ENCODE measurements at regions not wholly inside any gene's neighbourhood (a gene's known extent, or its start where the extent isn't known, plus 50 kb on each side); places are given as distances from the start of the nearest gene placed in this dataset.

DNA sequence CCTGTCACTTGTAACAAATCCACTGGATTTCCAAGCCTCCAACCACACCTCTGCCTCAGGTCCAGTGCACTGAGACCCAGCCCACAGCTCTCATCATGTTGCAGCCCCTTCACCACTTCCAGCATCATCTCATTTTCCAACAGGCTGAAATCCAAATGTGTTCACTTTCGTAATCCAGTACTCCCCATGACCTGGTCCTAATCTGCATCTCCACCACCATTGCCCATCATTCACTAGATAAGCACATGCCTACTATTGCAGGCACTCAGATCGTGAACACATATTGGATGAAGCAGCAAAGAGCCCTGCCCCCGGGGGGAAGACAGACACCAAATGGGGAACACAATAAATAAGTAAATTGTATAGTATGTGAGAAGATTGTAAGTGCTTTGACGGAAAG, 76.1 kb upstream of the INSIG1 start:
- no peak overlapping the region for H3K4me3 Mint-ChIP-seq (ENCODE audit: unreplicated experiment)
- no peaks in the 10 kb centered on the region for H3K27me3 Mint-ChIP-seq (ENCODE audit: insufficient read depth, unreplicated experiment)
- DNase-seq (ENCODE audit: unreplicated experiment), result no peak
- BruUV-seq (replicated peaks), result no TSS peak
- CTCF ChIA-PET, result interaction anchor here (0.9 kb wide), 1 partner anchor 12 kb away, joined by 3 read pairs; no protein-coding TSS in a partner anchor
- no peaks in the 10 kb centered on the region for H3K9me3 Mint-ChIP-seq (ENCODE audit: unreplicated experiment)
- no peaks in the 10 kb centered on the region for H3K36me3 Mint-ChIP-seq (ENCODE audit: insufficient read depth, unreplicated experiment)
- no peak overlapping the region for H3K27ac Mint-ChIP-seq (ENCODE audit: low read depth, unreplicated experiment)
- H3K4me1 Mint-ChIP-seq (ENCODE audit: insufficient read depth, unreplicated experiment), result peaks cover 15% of the 10 kb centered on the region
- TF ChIP-seq, protein P1, sequence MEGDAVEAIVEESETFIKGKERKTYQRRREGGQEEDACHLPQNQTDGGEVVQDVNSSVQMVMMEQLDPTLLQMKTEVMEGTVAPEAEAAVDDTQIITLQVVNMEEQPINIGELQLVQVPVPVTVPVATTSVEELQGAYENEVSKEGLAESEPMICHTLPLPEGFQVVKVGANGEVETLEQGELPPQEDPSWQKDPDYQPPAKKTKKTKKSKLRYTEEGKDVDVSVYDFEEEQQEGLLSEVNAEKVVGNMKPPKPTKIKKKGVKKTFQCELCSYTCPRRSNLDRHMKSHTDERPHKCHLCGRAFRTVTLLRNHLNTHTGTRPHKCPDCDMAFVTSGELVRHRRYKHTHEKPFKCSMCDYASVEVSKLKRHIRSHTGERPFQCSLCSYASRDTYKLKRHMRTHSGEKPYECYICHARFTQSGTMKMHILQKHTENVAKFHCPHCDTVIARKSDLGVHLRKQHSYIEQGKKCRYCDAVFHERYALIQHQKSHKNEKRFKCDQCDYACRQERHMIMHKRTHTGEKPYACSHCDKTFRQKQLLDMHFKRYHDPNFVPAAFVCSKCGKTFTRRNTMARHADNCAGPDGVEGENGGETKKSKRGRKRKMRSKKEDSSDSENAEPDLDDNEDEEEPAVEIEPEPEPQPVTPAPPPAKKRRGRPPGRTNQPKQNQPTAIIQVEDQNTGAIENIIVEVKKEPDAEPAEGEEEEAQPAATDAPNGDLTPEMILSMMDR (IDR thresholded peaks at IDR 0.05; ENCODE audit: unreplicated experiment), result no peak
- POLR2A ChIA-PET, result interaction anchor here (0.7 kb wide), 1 partner anchor 92 kb away, joined by 3 read pairs; no protein-coding TSS in a partner anchor
- intact Hi-C loops (cut with micrococcal nuclease), result no loop called here

DNA sequence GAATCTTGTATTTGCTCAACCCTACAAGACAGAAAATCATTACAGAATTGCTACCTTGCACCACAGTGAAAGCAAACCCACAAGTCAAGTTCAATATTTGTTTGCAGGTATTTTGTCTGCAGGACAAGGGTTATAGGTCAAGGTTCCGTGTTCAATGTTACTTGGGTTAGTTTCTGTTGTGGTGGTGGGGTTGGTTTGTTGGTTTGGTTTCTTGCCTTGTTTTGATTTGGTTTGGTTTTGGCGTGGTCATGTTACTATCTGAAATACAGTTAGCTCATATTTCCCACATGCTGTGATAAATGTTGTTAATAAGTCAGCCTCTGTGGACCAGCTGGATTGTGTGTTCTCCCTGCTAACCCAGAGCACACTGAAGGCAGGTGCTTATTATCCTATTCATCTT, 75.6 kb upstream of the INSIG1 start:
- intact Hi-C loops (cut with micrococcal nuclease), result no loop called here
- H3K4me1 Mint-ChIP-seq (ENCODE audit: insufficient read depth, unreplicated experiment), result peaks cover 15% of the 10 kb centered on the region
- no TSS peak for BruUV-seq (replicated peaks)
- no peak overlapping the region for H3K4me3 Mint-ChIP-seq (ENCODE audit: unreplicated experiment)
- CTCF ChIA-PET, result no interaction called here
- POLR2A ChIA-PET, result interaction anchor here (0.7 to 1.7 kb wide), 2 partner anchors 8 to 77 kb away, joined by 3 read pairs; no protein-coding TSS in a partner anchor
- TF ChIP-seq, protein P1 (IDR thresholded peaks at IDR 0.05; ENCODE audit: unreplicated experiment), result no peak
- H3K9me3 Mint-ChIP-seq (ENCODE audit: unreplicated experiment), result no peaks in the 10 kb centered on the region
- no peaks in the 10 kb centered on the region for H3K36me3 Mint-ChIP-seq (ENCODE audit: insufficient read depth, unreplicated experiment)
- H3K27me3 Mint-ChIP-seq (ENCODE audit: insufficient read depth, unreplicated experiment), result no peaks in the 10 kb centered on the region
- no peak overlapping the region for H3K27ac Mint-ChIP-seq (ENCODE audit: low read depth, unreplicated experiment)
- DNase-seq (ENCODE audit: unreplicated experiment), result no peak

DNA sequence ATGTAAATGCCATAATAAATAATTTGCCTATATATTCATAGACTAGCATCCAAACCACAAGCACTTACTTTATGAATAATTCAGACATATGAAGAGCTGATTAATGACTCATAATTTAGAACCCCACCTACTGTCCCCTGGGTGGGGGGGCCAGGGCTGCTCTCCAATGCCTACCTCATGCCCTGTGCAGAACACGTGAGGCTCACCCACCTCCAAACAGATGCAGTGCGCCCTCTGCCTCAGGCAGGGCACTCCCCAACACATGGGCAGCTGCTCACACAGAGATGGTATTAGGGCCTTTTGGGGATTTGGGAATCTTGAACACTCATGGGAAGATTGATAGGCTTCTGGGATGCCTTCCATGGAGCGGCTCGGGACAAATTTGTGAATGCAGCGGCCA, 75.1 kb upstream of the INSIG1 start:
- Mint-ChIP-seq H3K27ac (ENCODE audit: low read depth, unreplicated experiment) (no peak overlapping the region), H3K36me3 (ENCODE audit: insufficient read depth, unreplicated experiment) (no peaks in the 10 kb centered on the region), H3K27me3 (ENCODE audit: insufficient read depth, unreplicated experiment) (no peaks in the 10 kb centered on the region), H3K4me3 (ENCODE audit: unreplicated experiment) (no peak overlapping the region), H3K9me3 (ENCODE audit: unreplicated experiment) (no peaks in the 10 kb centered on the region), H3K4me1 (ENCODE audit: insufficient read depth, unreplicated experiment) (peaks cover 15% of the 10 kb centered on the region)
- POLR2A ChIA-PET, result interaction anchor here (0.7 to 1.7 kb wide), 2 partner anchors 8 to 76 kb away, joined by 3 read pairs; no protein-coding TSS in a partner anchor
- no TSS peak for BruUV-seq (replicated peaks)
- intact Hi-C loops (cut with micrococcal nuclease), result no loop called here
- CTCF ChIA-PET, result no interaction called here
- DNase-seq (ENCODE audit: unreplicated experiment), result no peak
- TF ChIP-seq, protein P1 (IDR thresholded peaks at IDR 0.05; ENCODE audit: unreplicated experiment), result no peak

DNA sequence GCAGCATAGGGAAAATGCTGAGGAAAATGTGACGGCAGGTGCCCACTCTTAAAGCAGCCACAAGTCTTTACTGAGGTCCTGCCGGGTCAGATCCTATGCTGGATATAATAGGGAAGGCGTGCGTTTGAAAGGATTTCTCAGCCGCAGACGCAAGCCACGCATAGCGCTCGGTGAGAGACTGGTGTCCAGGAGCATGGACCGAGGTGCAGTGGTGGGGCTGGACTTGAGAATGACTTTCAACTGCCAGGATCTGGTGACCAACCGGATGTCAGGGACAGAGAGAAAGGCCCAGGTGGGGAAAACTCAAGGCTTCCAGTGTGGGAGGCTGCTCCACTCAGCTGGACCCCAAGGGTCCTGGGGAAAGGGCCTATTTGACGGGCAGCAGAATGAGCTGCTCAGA, 74.7 kb upstream of the INSIG1 start:
- H3K27me3 Mint-ChIP-seq (ENCODE audit: insufficient read depth, unreplicated experiment), result no peaks in the 10 kb centered on the region
- CTCF ChIA-PET, result no interaction called here
- intact Hi-C loops (cut with micrococcal nuclease), result no loop called here

More for the DNA sequence above, 74.7 kb upstream of the INSIG1 start:
- Mint-ChIP-seq H3K27ac (ENCODE audit: low read depth, unreplicated experiment) (no peak overlapping the region), H3K36me3 (ENCODE audit: insufficient read depth, unreplicated experiment) (no peaks in the 10 kb centered on the region), H3K4me1 (ENCODE audit: insufficient read depth, unreplicated experiment) (peaks cover 15% of the 10 kb centered on the region), H3K9me3 (ENCODE audit: unreplicated experiment) (no peaks in the 10 kb centered on the region), H3K4me3 (ENCODE audit: unreplicated experiment) (no peak overlapping the region)
- POLR2A ChIA-PET, result interaction anchor here (1.7 kb wide), 1 partner anchor 76 kb away, joined by 3 read pairs; no protein-coding TSS in a partner anchor
- TF ChIP-seq, protein P1 (IDR thresholded peaks at IDR 0.05; ENCODE audit: unreplicated experiment), result no peak
- no TSS peak for BruUV-seq (replicated peaks)
- DNase-seq (ENCODE audit: unreplicated experiment), result no peak
